ENCODE measurements at regions not wholly inside any gene's neighbourhood (a gene's known extent, or its start where the extent isn't known, plus 50 kb on each side); places are given as distances from the start of the nearest gene placed in this dataset.

DNA sequence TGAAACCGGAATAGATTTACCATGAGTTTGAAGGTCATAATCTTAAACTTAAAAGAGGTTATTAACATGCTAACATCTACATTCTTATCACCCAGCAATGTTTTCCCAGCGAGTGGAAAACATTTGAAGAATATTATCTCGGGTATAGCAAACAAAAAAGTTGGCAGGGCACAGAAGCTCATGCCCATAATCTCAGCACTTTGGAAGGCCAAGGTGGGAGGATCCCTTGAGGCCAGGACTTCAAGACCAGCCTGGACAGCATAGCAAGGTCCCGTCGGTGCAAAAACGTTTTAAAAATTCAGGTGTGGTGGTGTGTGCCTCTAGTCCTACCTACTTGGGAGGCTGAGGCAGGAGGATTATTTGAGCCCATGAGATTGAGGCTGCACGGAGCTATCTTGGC, 213.5 kb downstream of the MANEA start:
- TF ChIP-seq, protein P1, sequence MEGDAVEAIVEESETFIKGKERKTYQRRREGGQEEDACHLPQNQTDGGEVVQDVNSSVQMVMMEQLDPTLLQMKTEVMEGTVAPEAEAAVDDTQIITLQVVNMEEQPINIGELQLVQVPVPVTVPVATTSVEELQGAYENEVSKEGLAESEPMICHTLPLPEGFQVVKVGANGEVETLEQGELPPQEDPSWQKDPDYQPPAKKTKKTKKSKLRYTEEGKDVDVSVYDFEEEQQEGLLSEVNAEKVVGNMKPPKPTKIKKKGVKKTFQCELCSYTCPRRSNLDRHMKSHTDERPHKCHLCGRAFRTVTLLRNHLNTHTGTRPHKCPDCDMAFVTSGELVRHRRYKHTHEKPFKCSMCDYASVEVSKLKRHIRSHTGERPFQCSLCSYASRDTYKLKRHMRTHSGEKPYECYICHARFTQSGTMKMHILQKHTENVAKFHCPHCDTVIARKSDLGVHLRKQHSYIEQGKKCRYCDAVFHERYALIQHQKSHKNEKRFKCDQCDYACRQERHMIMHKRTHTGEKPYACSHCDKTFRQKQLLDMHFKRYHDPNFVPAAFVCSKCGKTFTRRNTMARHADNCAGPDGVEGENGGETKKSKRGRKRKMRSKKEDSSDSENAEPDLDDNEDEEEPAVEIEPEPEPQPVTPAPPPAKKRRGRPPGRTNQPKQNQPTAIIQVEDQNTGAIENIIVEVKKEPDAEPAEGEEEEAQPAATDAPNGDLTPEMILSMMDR (conservative IDR thresholded peaks at IDR 0.05; ENCODE audit: low read depth, low read length) = no peak
- no peak for DNase-seq (ENCODE audit: low read depth)
- no peak overlapping the region for H3K4me3 ChIP-seq (ENCODE audit: low read depth, low read length)

DNA sequence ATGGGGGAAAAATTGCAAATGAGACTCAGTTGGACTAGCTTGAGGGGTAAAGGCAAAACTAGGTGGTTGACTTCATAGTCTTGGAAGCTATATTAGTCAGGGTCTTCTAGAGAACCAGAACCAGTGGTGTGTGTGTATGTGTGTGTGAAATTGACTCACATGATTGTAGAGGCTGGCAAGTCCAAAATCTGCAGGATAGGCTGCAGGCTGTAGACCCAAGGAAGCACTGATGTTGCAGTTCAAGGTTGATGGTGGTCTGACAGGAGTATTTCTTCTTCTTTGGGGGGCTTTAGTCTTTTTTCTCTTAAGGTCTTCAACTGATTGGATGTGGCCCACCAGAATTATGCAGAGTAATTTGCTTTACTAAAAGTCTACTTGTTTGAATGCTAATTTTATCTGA, 217.4 kb downstream of the MANEA start:
- no peak overlapping the region for H3K4me3 ChIP-seq (ENCODE audit: low read depth, low read length)
- TF ChIP-seq, protein P1 (conservative IDR thresholded peaks at IDR 0.05; ENCODE audit: low read depth, low read length) = no peak
- DNase-seq (ENCODE audit: low read depth) = no peak

DNA sequence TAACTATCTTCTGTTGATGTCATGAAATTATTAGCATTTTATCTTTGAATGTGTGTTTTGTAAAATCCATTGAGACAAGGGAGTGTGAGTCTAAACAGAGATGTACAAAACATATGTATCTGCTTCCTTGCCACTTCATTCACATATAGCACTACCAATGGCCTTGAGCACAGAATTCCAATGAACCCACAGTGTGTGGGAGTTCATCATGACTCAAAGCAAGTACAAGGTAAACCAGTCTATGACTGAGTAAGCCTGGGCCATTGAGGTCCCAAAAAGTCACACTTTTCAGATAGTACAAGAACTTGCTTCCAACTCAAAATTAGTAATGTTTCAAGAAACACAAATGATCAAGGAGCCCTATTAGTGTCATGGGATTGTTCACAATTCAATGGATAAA, 218.6 kb downstream of the MANEA start:
- TF ChIP-seq, protein P1 (conservative IDR thresholded peaks at IDR 0.05; ENCODE audit: low read depth, low read length) = no peak
- H3K4me3 ChIP-seq (ENCODE audit: low read depth, low read length) = no peak overlapping the region
- no peak for DNase-seq (ENCODE audit: low read depth)

DNA sequence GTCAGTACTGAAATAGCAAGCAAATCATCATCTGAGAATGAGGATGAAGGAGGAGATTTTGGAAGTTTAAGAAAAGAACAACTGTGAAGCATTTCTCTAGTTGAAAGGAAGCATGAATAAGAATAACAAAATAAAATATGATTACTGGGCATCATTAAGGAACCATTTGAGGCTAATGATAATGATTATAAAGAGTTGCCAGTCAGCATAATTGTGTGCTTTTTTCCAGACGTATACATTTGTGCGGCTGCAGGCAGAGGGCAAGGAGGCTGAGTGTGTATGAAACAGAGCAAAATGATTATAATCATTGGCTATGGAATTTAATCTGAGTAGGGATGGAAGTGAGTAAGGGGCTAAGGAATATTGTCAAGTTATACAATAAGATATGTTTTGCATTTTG, 218.7 kb upstream of the FUT9 start:
- no peak for DNase-seq (ENCODE audit: low read depth)
- TF ChIP-seq, protein P1 (conservative IDR thresholded peaks at IDR 0.05; ENCODE audit: low read depth, low read length) = no peak
- H3K4me3 ChIP-seq (ENCODE audit: low read depth, low read length) = no peak overlapping the region

DNA sequence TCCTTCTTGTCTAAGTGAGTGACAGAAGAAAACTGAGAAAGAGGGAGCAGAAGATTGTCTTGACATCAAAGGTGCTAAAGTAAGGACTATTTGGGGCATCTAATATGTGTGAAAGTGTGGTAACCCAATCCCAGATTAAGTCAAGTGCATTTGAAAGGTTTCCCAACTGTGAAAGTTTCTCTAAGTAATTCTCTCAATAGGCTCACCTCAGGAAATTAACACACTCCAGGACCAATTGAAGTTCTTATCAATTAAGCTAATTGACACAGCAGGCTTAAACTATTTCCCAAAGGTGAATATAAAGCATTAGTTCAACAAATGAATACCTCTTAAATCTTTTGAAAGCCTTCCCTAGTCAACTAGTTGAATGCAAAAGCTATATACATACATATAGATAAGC, 212.8 kb upstream of the FUT9 start:
- DNase-seq (ENCODE audit: low read depth) = no peak
- TF ChIP-seq, protein P1 (conservative IDR thresholded peaks at IDR 0.05; ENCODE audit: low read depth, low read length) = no peak

DNA sequence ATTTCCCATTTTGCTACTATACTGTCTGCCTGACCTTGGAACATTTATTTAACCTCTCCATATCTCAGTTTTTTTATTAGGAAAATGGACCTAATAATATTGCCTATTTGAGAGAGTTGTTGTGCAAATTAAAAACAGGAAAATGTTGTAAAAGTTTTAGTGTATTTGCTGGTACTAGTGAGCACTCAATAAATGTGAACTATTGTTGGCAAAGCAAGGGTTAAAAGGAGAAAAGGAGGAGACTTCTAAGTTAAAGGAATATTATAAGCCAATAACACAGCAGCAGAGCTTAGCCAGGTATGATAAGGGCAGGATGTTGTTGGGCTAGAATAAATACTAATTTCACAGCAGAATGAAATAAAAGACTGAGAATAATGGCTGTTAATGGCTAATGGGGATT, 211.9 kb upstream of the FUT9 start:
- TF ChIP-seq, protein P1 (conservative IDR thresholded peaks at IDR 0.05; ENCODE audit: low read depth, low read length) = no peak
- no peak overlapping the region for H3K4me3 ChIP-seq (ENCODE audit: low read depth, low read length)
- no peak for DNase-seq (ENCODE audit: low read depth)

More for the DNA sequence above, 212.8 kb upstream of the FUT9 start:
- no peak overlapping the region for H3K4me3 ChIP-seq (ENCODE audit: low read depth, low read length)

DNA sequence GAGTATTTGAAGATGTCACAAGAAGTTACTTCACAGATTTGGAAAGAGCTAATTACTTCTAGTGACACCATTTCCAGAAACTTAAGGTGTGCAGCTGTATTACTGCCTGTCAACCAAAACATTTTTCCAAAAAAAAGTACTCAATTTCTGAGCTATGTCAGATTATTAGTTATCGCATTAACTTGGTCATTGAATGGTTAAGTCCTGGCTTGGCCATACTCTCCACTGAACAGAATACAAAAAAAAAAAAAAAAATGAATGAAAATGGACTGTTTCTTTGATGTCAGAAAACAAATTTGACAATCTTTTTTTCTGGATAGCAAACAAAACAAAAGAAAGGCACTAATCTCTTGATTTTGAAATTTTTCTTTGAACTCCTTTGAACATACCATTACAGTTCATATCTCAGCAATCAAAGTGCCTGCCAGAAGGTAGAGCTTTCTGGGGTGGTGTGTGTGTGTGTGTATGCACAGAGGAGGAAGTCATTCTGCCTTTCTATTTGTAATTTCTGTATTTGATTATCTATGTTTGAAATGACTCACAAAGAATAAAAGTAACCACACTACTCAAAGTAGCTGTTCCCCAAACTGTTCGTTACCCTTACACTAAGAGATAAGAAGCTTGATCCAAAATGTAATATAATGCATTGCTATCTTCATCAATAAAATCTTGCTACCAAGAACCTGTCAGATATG, 210.8 kb upstream of the FUT9 start:
- TF ChIP-seq, protein P1 (conservative IDR thresholded peaks at IDR 0.05; ENCODE audit: low read depth, low read length) = no peak
- DNase-seq (ENCODE audit: low read depth) = no peak
- H3K4me3 ChIP-seq (ENCODE audit: low read depth, low read length) = no peak overlapping the region
